A549 (cell line): ENCODE measurements at regions not wholly inside any gene's neighbourhood (a gene's known extent, or its start where the extent isn't known, plus 50 kb on each side); places are given as distances from the start of the nearest gene placed in this dataset.
"Not testable (repeated sequence)": the region's sequence is repeated elsewhere in the genome, so short reads cannot be mapped to it uniquely, and the experiment has no call there.

Source experiments
- ATAC-seq, 2 experiments: fragments of 200-7000 bp in 1 of 2; fragments of >200 bp in 1 of 2; cut with Nextera tagmentation in 1 of 2; cut with Tn5 transposase in 1 of 2; 3 replicates each; pipeline versions ENCODE4 v1.8.0 to v1.9.1; 2018 to 2020; ENCODE audit warnings: mild to moderate bottlenecking in 1 of 2, moderate library complexity in 1 of 2
- CTCF ChIA-PET: fragments of 300-600 bp; sonication (Branson Sonifier 250); formaldehyde crosslinking; extraction: SDS; loops from one replicate; lab custom pipeline; 2021; ENCODE audit warnings: antibody characterized with exemption, inconsistent platforms; lab: Yijun Ruan, JAX
- POLR2A ChIA-PET: fragments of 350-600 bp; formaldehyde crosslinking; extraction: SDS; loops from one replicate; lab custom pipeline; 2021; ENCODE audit warnings: antibody characterized with exemption, inconsistent platforms; lab: Yijun Ruan, JAX
- DNase-seq, 2 experiments: peaks; one replicate each; pipeline versions ENCODE4 v3.0.0 to v3.0.0-alpha.2; 2011 to 2016; ENCODE audit warnings: low read depth in 1 of 2, low spot score in 1 of 2
- FAIRE-seq: peaks from 2 replicates; lab custom pipeline; 2011; peaks lifted over from hg19 to GRCh38; lab: Jason Lieb, UNC
- H3K27ac ChIP-seq, 2 experiments: fragments of >200 bp; sonication (Bioruptor Twin); formaldehyde crosslinking; 3 replicates each; pipeline ENCODE4 v1.5.1; 2016 to 2017
- H3K4me1 ChIP-seq: fragments of >200 bp; sonication (Bioruptor Twin); formaldehyde crosslinking; 3 replicates; pipeline ENCODE4 v1.6.1; 2016
- H3K4me2 ChIP-seq: fragments of >200 bp; sonication (Bioruptor Twin); formaldehyde crosslinking; 3 replicates; pipeline ENCODE4 v1.6.1; 2016
- H3K4me3 ChIP-seq: fragments of >200 bp; sonication (Bioruptor Twin); formaldehyde crosslinking; 3 replicates; pipeline ENCODE4 v1.5.1; 2016
- H3K9me3 ChIP-seq: fragments of >200 bp; sonication (Bioruptor Twin); formaldehyde crosslinking; 3 replicates; pipeline ENCODE4 v1.6.1; 2016
- CBX2 ChIP-seq: fragments of 200-600 bp; sonication (generic); IDR thresholded peaks from 2 replicates; pipeline ENCODE4 v1.6.1; 2016; ENCODE audit warnings: low read depth, mild to moderate bottlenecking, borderline replicate concordance
- CHD4 ChIP-seq: fragments of 200-600 bp; sonication (generic); IDR thresholded peaks from 2 replicates; pipeline ENCODE4 v1.6.1; 2016; ENCODE audit warnings: antibody characterized with exemption, mild to moderate bottlenecking, borderline replicate concordance
- E2F6 ChIP-seq: IDR thresholded peaks from 2 replicates; pipeline ENCODE4 v1.6.1; 2012; ENCODE audit warnings: low read depth, borderline replicate concordance
- EHF ChIP-seq: fragments of 250-450 bp; sonication (Bioruptor Pico); IDR thresholded peaks from 2 replicates; pipeline ENCODE4 v1.5.0; 2020; ENCODE audit warnings: mild to moderate bottlenecking
- ESRRA ChIP-seq: fragments of 150-350 bp; IDR thresholded peaks from 2 replicates; pipeline ENCODE4 v1.6.1; 2014; ENCODE audit warnings: mild to moderate bottlenecking, low read length, borderline replicate concordance
- FOXS1 ChIP-seq: fragments of 250-450 bp; sonication (Bioruptor Pico); IDR thresholded peaks from 2 replicates; pipeline ENCODE4 v1.5.0; 2020; ENCODE audit warnings: mild to moderate bottlenecking, moderate library complexity
- HDAC2 ChIP-seq: fragments of 200-600 bp; sonication (generic); IDR thresholded peaks from 2 replicates; pipeline ENCODE4 v1.6.1; 2016
- KDM5A ChIP-seq: fragments of 200-600 bp; sonication (generic); IDR thresholded peaks from 2 replicates; pipeline ENCODE4 v1.6.1; 2016; ENCODE audit warnings: antibody characterized with exemption, mild to moderate bottlenecking
- MAFK ChIP-seq: fragments of 450-650 bp; IDR thresholded peaks from 2 replicates; pipeline ENCODE4 v1.6.1; 2014; ENCODE audit not compliant: partially characterized antibody
- MAX ChIP-seq: IDR thresholded peaks from 2 replicates; pipeline ENCODE4 v1.6.1; 2012
- MAZ ChIP-seq: fragments of 150-350 bp; IDR thresholded peaks from 2 replicates; pipeline ENCODE4 v1.6.1; 2014; ENCODE audit warnings: antibody characterized with exemption, low read depth, low read length, borderline replicate concordance
- PBX3 ChIP-seq: IDR thresholded peaks from 2 replicates; pipeline ENCODE4 v1.6.1; 2012
- POLR2A ChIP-seq: IDR thresholded peaks from 2 replicates; pipeline ENCODE4 v1.6.1; 2012; ENCODE audit warnings: mild to moderate bottlenecking, low read length
- RAD21 ChIP-seq, 2 experiments: fragments of >200 bp in 1 of 2; sonication (Bioruptor Twin) in 1 of 2; formaldehyde crosslinking in 1 of 2; IDR thresholded peaks in 1 of 2; conservative IDR thresholded peaks in 1 of 2; 2 replicates in 1 of 2; 3 replicates in 1 of 2; pipeline ENCODE4 v1.6.1; 2012 to 2018; ENCODE audit warnings: inconsistent platforms in 1 of 2
- RCOR1 ChIP-seq: fragments of 150-350 bp; IDR thresholded peaks from 2 replicates; pipeline ENCODE4 v1.6.1; 2014; ENCODE audit warnings: antibody characterized with exemption, low read length, low read depth
- RFX5 ChIP-seq: fragments of 450-650 bp; IDR thresholded peaks from 2 replicates; pipeline ENCODE4 v1.7.1; 2014; ENCODE audit warnings: antibody characterized with exemption, mild to moderate bottlenecking, moderate library complexity
- WGBS: methylation state at CpG from one replicate; pipeline ENCODE4 v1.1.6; 2017; ENCODE audit errors: missing lambda C conversion rate; 5-methylcytosine and 5-hydroxymethylcytosine counted together

- ATAC-seq (no peak), FAIRE-seq (no peak), DNase-seq (no peak)
- ChIA-PET CTCF (interaction anchor here (0.6 kb wide), 1 partner anchor 266 kb away, joined by 3 read pairs; no protein-coding TSS in a partner anchor), POLR2A (no interaction called here)
- Histone ChIP-seq H3K4me1 (no peaks in the 10 kb centered on the region), H3K9me3 (no peaks in the 10 kb centered on the region), H3K4me3 (no peak overlapping the region), H3K4me2 (no peak overlapping the region), H3K27ac (no peak overlapping the region)
- no peak for TF ChIP-seq CHD4
- TF ChIP-seq KDM5A: no peak
- TF ChIP-seq RAD21 (conservative IDR thresholded peaks at IDR 0.05 in 1 of 2, IDR thresholded peaks at IDR 0.05 in 1 of 2): no peak
- TF ChIP-seq POLR2A: no peak
- 16% methylated on average over 13 of the region's 13 CpGs for WGBS
Measured at GRCh38 chr10:121138112-121138860, 287.1 kb downstream of the WDR11 start.

- no peak overlapping the region for H3K4me3 ChIP-seq
Measured at GRCh38 chr10:121138918-121139317, 287.8 kb downstream of the WDR11 start.

GRCh38 chr10:121145802-121146395 lies 294.7 kb downstream of the WDR11 start:
- H3K27ac ChIP-seq, H3K4me2 ChIP-seq, H3K9me3 ChIP-seq, DNase-seq, POLR2A ChIA-PET, CTCF ChIA-PET, H3K4me3 ChIP-seq, H3K4me1 ChIP-seq, ATAC-seq, FAIRE-seq: not testable (repeated sequence)
- 2% methylated on average over 2 of the region's 2 CpGs for WGBS

More at GRCh38 chr10:121138918-121139317, 287.8 kb downstream of the WDR11 start:
- 2% methylated on average over 4 of the region's 4 CpGs for WGBS
- DNase-seq (no peak), ATAC-seq (no peak), FAIRE-seq (no peak)
- TF ChIP-seq FOXS1 (CRISPR knock-in tag) (no peak), HDAC2 (no peak), ESRRA (no peak), RFX5 (no peak), E2F6 (no peak), MAX (no peak), RAD21 (conservative IDR thresholded peaks at IDR 0.05 in 1 of 2, IDR thresholded peaks at IDR 0.05 in 1 of 2) (no peak), CBX2 (no peak), RCOR1 (no peak)
- Histone ChIP-seq H3K4me2 (no peak overlapping the region), H3K4me1 (no peaks in the 10 kb centered on the region), H3K9me3 (no peaks in the 10 kb centered on the region), H3K27ac (no peak overlapping the region)
- ChIA-PET POLR2A (no interaction called here), CTCF (interaction anchor here (1.0 kb wide), 1 partner anchor 37 kb away, joined by 4 read pairs; no protein-coding TSS in a partner anchor)

- no peak for ATAC-seq
- no peaks in the 10 kb centered on the region for H3K9me3 ChIP-seq
- ChIA-PET CTCF (no interaction called here), POLR2A (no interaction called here)
- H3K27ac ChIP-seq: no peak overlapping the region
- H3K4me2 ChIP-seq: no peak overlapping the region
- DNase-seq: no peak
- WGBS: 10% methylated on average over 11 of the region's 13 CpGs
- H3K4me3 ChIP-seq: no peak overlapping the region
- H3K4me1 ChIP-seq: no peaks in the 10 kb centered on the region
- no peak for FAIRE-seq
- TF ChIP-seq MAFK: no peak
- no peak for TF ChIP-seq ESRRA
- no peak for TF ChIP-seq EHF
- no peak for TF ChIP-seq MAZ
- no peak for TF ChIP-seq PBX3
Measured at GRCh38 chr10:121148921-121149320, 297.8 kb downstream of the WDR11 start.
